Panc1 (cell line): ENCODE measurements at regions not wholly inside any gene's neighbourhood (a gene's known extent, or its start where the extent isn't known, plus 50 kb on each side); places are given as distances from the start of the nearest gene placed in this dataset.

Experiments
- ATAC-seq: fragments of 200-7000 bp; cut with Tn5 transposase; 2 replicates; pipeline ENCODE4 v1.9.1; 2020; ENCODE audit warnings: mild to moderate bottlenecking, moderate library complexity
- BruUV-seq: library from RNA; stranded (reverse); fragments of 400-500 nt; replicated peaks from 2 replicates; lab custom pipeline; 2021; lab: Mats Ljungman, UMichigan
- CTCF ChIA-PET: fragments of 300-600 bp; sonication (Branson Sonifier 250); formaldehyde crosslinking; loops from one replicate; lab custom pipeline; 2022; ENCODE audit warnings: antibody characterized with exemption; lab: Charles Lee
- POLR2A ChIA-PET: fragments of 300-600 bp; sonication (Branson Sonifier 250); formaldehyde crosslinking; loops from one replicate; lab custom pipeline; 2022; ENCODE audit warnings: antibody characterized with exemption; lab: Charles Lee
- DNase-seq: peaks from one replicate; pipeline ENCODE4 v3.0.0-alpha.2; 2010; ENCODE audit warnings: low read depth, low spot score
- H3K27ac ChIP-seq: 2 replicates; pipeline ENCODE4 v1.5.1; 2011; ENCODE audit warnings: mild to moderate bottlenecking, low read length, inconsistent platforms
- H3K27me3 ChIP-seq: fragments of 200-500 bp; sonication (Bioruptor generic); 2 replicates; pipeline ENCODE4 v1.6.0; 2014; ENCODE audit warnings: low read length, inconsistent platforms; ENCODE audit not compliant: control insufficient read depth, insufficient read depth
- H3K36me3 ChIP-seq: fragments of 200-500 bp; sonication (Bioruptor generic); 2 replicates; pipeline ENCODE4 v1.5.1; 2014; ENCODE audit warnings: inconsistent platforms, mild to moderate bottlenecking, low read length, moderate library complexity; ENCODE audit not compliant: control insufficient read depth, insufficient read depth
- H3K4me1 ChIP-seq: 2 replicates; pipeline ENCODE4 v1.5.1; 2011; ENCODE audit warnings: inconsistent platforms, mild to moderate bottlenecking, low read length, moderate library complexity; ENCODE audit not compliant: control insufficient read depth, insufficient read depth
- H3K4me3 ChIP-seq, 2 experiments: 2 replicates each; pipeline ENCODE4 v1.5.1; 2011 to 2012; ENCODE audit warnings: low read depth in 2 of 2, low read length in 2 of 2, mild to moderate bottlenecking in 2 of 2, inconsistent platforms in 1 of 2, moderate library complexity in 1 of 2
- H3K9me3 ChIP-seq: fragments of 200-500 bp; sonication (Bioruptor generic); 2 replicates; pipeline ENCODE4 v1.5.1; 2014; ENCODE audit warnings: low read depth, mild to moderate bottlenecking, inconsistent platforms, low read length, moderate library complexity; ENCODE audit not compliant: control insufficient read depth, insufficient read depth
- CTCF ChIP-seq: fragments of 450-650 bp; IDR thresholded peaks from 2 replicates; pipeline ENCODE4 v1.5.1; 2017; ENCODE audit warnings: mild to moderate bottlenecking
- POLR2AphosphoS5 ChIP-seq: IDR thresholded peaks from 2 replicates; pipeline ENCODE4 v1.6.1; 2012; ENCODE audit warnings: mild to moderate bottlenecking, low read depth, low read length, moderate library complexity
- REST ChIP-seq, 2 experiments: IDR thresholded peaks; 2 replicates each; pipeline ENCODE4 v1.6.1; 2011 to 2012; ENCODE audit warnings: low read depth in 2 of 2, control low read depth in 1 of 2, low read length in 1 of 2, mild to moderate bottlenecking in 1 of 2, moderate library complexity in 1 of 2; ENCODE audit not compliant: insufficient read depth in 1 of 2
- SIN3A ChIP-seq: IDR thresholded peaks from 2 replicates; pipeline ENCODE4 v1.6.1; 2012; ENCODE audit warnings: low read depth, mild to moderate bottlenecking, low read length, moderate library complexity, borderline replicate concordance; ENCODE audit not compliant: insufficient read depth
- TCF7L2 ChIP-seq: IDR thresholded peaks from 2 replicates; pipeline ENCODE4 v1.6.1; 2011; ENCODE audit warnings: mild to moderate bottlenecking, low read depth, low read length, inconsistent platforms
- in situ Hi-C: cut with HindIII; loops from 2 replicates; pipeline ENCODE4 v1.10.0; 2016; ENCODE audit warnings: low sequenced_read_pairs, low pct_unique_long_range_greater_than_20kb
- intact Hi-C: fragments of 100-400 bp; cut with micrococcal nuclease; formaldehyde crosslinking; loops from one replicate; pipeline ENCODE4 v1.10.0; 2022; ENCODE audit not compliant: unreplicated experiment

GRCh38 chr3:117026401-117026800 is 316.8 kb downstream of the TUSC7 start:
- Histone ChIP-seq H3K27me3 (no peaks in the 10 kb centered on the region), H3K36me3 (no peaks in the 10 kb centered on the region), H3K4me3 (no peak overlapping the region), H3K27ac (no peak overlapping the region), H3K4me1 (no peaks in the 10 kb centered on the region), H3K9me3 (no peaks in the 10 kb centered on the region)
- in situ Hi-C loops (no loop called here), intact Hi-C loops (no loop called here)
- ChIA-PET POLR2A (no interaction called here), CTCF (no interaction called here)
- BruUV-seq = no TSS peak
- TF ChIP-seq CTCF = no peak
- DNase-seq = no peak
- ATAC-seq = no peak

- CTCF ChIA-PET = no interaction called here
- POLR2A ChIA-PET = no interaction called here
- no peaks in the 10 kb centered on the region for H3K4me1 ChIP-seq
- no peaks in the 10 kb centered on the region for H3K36me3 ChIP-seq
- DNase-seq (no peak), ATAC-seq (no peak)
- H3K27ac ChIP-seq = no peak overlapping the region
- in situ Hi-C loops (no loop called here), intact Hi-C loops (no loop called here)
- no peak overlapping the region for H3K4me3 ChIP-seq
- TF ChIP-seq POLR2AphosphoS5 (no peak), TCF7L2 (no peak), SIN3A (no peak), REST (IDR thresholded peaks at IDR 0.05; ENCODE audit: insufficient read depth in 1 of 2, low read depth in 2 of 2, low read length in 1 of 2) (no peak), CTCF (no peak)
- H3K27me3 ChIP-seq = no peaks in the 10 kb centered on the region
- H3K9me3 ChIP-seq = no peaks in the 10 kb centered on the region
- no TSS peak for BruUV-seq
Measured at GRCh38 chr3:117035745-117036144, 326.2 kb downstream of the TUSC7 start.
